SK-N-DZ (cell line): ENCODE measurements at regions not wholly inside any gene's neighbourhood (a gene's known extent, or its start where the extent isn't known, plus 50 kb on each side); places are given as distances from the start of the nearest gene placed in this dataset.

ENCODE experiments used
- DNase-seq: peaks from one replicate; pipeline ENCODE4 v3.0.0-alpha.2; 2015; ENCODE audit warnings: low spot score

DNA sequence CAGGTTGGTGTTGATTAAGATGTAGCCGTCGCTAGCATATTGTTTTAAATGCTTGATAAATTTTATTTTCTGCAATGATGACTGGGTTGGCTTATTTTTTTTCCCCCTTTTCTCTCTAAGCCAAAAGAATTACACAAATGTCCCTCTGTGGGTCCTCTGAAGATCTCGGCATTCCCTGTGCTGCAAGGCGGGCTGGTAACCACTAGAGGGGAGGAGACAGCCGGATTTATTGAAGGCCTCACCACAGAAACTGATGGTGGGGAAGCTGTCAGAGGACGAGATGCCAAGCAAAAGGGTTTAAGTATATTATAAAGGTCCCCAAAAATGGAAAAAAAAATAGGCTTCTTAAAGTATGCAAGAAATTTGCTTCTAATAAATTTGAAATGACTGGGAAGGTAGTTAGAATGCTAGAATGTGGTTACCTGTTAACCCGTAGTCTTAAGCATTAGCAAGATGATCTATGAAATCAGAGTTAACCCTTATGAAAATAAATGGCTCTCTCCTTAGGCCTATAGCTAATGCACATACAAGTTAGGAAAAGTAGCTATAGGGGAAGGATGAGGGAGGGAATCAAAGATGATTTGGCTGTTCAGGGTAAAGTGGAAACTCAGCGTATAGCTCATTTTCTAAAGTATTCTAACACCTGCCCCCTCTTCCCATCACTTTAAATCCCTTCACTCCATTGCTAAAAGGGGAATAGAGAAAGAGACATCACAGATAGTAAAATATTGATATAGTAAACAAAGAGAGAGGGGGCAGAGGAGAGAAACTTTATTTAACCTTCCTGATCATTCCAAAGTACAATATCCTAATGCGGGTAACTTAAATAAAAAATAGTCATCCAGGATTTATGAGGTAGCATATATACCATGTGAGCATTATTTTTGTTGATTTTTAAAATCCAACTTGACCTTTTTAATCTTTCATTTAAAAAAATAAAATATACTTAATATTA lies 894.5 kb upstream of the POU3F3 start:
- DNase-seq = peak; percentile 26

DNA sequence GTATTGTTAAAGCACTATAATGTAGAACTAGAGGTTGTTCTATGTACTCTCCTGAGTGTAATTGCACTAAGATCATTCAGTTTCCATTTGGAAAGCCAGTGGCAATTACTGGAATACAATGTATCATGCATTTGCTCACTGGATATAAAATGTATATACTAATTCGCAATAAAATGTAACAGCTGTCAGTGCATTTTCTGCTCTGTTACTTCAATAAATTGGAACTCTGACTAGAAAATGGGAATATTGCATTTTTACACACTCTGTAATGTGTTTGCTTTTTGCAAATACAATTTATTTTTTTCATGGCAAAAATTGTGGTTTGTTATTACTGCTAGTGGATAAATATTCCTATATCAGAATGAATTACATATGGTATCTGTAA lies 893.8 kb upstream of the POU3F3 start:
- DNase-seq = no peak

DNA sequence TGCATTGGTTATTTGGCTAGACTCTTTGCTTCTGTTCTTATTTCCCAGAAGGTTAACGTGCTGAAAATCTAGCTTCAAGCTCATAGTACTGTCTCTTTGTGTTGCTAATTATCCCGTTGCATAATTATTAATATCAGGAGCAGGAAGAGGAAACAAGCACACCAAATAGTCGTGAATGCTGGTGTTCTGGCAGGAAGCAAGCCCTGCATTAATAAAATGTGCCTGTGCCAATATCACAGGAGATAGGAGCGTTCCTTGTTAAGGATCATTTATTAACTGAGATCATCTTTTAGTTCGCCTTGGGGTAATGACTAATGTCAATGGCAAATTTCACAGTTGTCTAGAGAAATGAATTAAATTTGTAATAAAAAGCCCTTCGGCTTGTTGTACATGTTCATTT lies 893.0 kb upstream of the POU3F3 start:
- no peak for DNase-seq

DNA sequence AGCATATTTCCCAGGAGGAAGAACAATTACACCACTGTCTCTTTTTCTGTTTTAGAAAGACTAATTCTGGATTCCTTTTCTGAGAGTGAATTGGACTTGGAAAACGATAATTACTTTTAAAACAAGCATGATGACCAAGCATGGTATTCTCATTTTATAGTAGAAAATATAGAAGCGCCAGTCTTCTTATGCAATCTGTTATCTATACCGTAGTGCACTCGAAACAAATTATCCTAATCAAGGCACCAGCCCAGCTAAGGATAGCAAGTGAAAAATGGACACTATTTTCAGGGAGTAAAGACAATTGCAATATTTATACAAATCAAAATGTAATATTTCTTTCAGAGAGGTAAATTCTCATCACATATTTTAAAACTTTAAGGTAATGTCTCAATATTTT lies 892.1 kb upstream of the POU3F3 start:
- no peak for DNase-seq

DNA sequence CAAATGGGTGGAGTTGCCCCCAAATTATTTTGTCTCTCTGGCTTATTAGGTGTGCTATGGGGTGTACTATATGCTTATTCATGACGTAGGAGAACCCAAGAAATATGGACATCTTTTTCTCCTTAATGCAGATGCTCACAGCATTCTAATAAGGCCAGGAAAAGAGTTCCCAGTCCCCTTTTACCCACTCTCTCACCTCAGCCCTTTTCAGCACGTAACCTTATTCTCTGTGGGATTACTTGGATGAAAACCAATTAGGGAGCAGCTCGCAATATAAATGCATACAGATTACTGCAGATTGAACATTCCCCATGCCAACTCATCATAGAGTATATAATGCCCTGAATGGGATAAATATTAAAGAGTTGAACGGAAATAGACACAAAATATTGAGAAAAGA lies 891.2 kb upstream of the POU3F3 start:
- DNase-seq = no peak

DNA sequence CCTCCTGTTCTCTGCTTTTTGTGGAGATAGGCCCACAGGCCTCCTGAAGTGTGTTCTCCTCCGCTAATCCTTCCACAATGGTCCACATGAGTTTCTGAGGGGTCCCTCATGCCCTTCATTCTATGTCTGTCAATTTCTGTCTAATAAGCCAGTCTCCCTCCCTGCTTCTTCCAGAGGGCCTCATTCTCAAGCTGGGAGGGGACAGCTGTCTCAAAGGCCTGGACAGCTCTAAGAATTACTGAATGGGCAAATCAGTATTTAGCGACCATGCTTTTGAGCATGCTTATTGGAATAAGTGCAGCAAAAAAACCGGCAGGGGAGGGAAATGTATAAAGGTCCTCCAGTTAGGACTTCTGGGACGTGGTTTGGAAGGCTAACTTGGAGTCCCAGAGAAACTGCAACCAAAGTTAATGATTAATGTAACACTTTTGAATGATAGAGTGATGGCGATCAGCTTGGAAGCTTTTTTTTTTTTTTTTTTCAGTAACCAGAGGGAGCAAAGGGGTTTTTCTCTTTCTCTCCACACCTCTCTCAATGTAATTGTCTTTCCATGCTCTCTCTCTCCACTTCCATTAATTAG lies 890.7 kb upstream of the POU3F3 start:
- no peak for DNase-seq

DNA sequence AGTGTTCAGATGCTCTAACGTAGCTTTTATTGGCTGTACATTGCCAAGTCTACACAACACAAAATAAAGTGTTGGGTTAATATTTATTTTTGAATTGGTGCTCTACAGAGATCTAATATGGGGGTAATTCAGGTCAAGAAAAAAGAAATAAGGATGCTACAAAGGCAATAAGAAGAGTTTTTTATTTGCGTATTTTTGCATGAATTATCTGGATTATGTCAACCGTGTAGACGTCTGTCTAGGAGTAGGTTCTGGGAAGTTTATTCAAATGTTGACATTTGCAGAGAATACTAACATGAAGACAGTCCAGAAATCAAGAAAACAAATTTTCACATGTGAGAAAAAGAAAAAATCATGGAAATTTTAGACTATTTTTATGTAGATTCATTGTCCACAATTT lies 876.7 kb upstream of the POU3F3 start:
- DNase-seq = no peak

DNA sequence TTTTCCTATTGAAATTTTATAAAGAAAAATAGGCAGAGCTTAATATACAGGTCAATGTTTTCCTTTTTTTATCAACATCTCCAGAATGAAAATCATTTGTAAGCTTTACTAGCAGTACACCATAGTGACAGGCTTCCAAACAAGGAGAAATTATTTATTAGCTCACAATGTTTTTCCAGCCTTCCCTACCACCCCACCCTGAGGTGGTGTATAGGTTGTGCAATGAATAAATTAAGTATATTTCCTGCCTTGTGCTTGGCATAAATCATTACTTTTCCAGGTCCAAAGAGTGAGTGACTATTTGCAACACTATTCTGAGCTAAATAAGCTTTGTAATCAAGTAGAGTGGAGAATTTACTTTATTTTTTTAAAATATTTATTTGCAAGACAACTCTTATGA lies 876.2 kb upstream of the POU3F3 start:
- no peak for DNase-seq

DNA sequence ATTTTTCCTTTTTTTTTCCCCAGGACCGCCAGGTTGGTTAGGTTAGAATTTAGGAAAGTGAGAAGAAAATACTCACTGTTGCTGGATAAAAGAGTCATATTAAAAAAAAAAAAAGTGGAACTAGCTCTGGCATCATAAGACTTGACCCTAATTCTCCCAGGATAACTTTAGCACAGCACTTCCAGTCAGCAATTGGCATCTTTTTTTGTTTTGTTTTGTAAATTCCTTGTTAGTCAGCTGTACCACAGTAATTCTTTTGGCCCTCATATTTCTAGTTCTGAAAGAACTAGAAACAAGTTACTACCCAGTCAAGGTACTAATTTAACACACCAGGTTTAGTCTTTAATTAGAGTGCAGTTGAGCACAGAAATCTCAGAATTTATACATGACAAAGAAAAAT lies 873.5 kb upstream of the POU3F3 start:
- DNase-seq = no peak

DNA sequence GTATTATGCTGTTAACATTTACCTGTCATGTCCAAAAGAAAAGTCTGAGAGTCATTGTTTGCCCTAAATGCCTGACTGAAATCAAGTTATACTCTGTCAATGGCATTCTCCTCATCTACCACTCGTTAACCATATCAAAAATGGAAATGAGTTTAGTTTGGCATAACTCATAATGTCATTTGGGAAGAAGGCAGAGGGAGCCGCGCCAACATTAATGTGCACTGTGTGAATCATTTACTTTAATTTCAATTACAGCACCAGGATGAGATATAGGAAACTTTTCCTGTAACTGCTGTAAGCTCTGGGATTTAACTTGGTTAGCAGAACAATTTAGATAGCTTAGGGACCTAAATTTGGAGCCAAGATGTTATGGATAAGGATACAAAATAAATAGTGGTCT lies 871.2 kb upstream of the POU3F3 start:
- no peak for DNase-seq

DNA sequence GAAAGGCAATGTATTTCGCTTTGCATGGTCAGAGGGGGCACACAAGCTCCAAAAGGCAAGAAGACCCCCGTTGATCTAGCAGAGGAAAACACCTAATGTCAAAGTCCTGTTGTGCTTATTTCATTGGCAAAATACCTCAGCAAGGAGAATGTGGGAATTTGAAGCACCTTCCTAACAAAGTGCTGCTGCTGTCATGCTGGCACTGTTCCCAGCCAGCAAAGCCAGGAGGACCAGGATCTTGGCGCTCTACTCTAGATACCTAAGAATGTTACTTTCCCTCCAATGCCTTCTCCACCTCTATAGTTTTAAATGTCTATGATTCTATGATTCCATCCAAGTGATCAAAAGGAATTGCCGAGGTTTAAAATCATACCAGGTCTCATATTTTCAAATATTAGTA lies 867.9 kb upstream of the POU3F3 start:
- DNase-seq = no peak

DNA sequence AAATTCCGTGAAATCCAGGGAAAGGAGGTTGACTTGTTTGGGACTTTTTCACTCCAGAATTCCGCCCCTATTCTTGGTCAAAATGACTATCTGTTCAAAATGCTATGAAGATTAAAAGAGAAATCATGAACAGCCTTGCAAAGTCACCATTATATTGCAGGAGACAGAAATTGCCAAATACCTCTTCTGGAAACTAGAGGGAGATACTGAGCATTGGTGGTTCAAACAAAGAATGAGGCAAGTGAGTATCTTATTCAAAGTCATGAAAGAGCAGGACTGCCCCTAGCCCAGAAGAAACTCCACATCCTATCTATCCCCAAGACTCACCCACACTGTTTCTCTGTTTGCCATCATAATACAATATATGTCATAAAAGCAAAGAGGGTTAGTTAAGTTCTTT lies 862.3 kb upstream of the POU3F3 start:
- DNase-seq = no peak

DNA sequence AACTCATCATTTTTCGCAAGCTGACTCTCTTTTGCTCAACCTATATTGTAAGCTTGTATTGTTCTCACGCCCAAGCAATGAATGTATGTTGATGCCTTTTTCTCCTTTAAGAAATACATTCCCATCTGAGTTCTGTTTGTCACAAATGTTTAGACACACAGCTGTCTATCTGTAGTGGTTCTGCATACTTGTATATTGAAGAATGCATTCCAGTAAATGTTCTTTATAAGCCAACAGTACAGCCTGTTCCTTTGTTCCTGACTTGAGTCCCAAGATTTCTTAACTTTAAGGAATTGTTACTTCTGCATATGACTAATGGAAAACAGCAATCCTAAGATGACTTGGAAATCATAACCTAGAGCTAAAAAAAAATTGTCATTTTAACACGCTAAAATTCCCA lies 849.1 kb upstream of the POU3F3 start:
- DNase-seq = no peak

DNA sequence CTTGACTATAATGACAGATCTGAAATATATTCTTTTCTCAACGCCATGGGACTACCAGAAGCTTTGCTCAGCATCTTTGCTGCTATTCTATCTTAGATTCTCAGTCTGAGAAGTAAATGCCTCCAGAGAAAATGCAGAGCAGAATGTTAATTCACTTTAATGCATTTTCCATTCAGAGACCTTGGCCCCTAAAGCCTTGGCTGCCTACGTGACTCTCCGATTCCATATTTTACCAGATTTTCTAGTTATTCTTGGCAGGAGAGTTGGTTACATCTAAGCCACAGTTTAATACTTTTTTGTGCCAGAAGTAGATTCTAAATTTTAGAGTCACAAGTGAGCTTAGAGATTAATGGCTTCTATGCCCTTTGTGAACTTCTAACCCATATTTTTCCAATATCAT lies 837.1 kb upstream of the POU3F3 start:
- DNase-seq = no peak

DNA sequence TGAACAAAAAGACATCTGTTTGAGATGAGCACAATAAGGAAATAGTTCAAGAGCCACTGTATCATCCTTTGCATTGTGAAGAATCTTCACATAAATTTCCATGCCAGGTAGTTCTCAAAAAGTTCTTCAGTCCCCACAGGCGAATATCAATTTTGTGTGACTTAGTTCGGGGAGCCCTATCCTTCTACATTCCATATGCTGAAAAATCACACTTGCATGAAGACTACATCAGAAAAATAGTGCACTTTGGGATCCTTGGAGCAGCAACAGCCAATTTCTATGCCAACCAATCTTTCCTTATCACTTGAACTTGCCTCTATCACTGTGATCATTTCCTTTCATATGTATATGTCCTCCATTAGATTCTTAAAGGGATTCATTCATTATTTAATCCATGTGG lies 830.6 kb upstream of the POU3F3 start:
- DNase-seq = no peak

DNA sequence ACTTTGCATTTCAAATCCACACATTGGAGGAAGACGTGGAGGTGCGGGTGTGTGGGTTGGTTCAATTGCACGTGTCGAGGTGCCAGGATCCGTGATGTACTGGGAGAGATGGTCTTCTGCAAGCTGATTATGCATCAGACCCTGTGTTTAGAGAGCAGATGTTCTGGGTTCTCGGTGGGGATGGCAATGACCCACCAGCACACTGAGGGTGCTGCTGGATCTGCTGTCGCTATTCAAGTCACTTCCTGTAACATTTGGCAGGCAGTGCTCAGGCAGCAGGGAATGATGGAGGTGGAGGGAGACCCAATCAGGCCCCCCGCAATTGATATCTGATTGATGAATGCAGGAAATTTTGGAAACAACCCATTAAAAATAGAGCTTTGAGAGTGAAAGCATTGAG lies 830.1 kb upstream of the POU3F3 start:
- DNase-seq = no peak

DNA sequence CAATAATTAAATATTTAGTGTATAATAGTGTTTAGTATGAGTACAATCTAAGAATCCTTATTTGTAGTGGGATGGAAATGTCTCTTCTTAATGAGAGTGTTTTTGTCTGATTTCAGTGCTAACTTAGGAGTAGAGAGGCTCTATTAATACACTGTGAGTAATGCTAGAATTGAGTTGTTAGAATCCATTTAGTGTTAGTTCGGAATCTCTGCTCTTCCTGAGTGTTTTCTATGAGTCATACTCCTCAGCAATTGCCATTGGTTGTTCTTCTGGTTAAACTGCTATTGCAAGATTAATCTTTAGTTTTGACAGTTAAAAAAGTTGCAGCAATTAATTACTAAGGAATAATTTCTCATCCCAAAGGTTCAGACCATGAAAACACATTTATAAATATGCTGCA lies 828.6 kb upstream of the POU3F3 start:
- no peak for DNase-seq

DNA sequence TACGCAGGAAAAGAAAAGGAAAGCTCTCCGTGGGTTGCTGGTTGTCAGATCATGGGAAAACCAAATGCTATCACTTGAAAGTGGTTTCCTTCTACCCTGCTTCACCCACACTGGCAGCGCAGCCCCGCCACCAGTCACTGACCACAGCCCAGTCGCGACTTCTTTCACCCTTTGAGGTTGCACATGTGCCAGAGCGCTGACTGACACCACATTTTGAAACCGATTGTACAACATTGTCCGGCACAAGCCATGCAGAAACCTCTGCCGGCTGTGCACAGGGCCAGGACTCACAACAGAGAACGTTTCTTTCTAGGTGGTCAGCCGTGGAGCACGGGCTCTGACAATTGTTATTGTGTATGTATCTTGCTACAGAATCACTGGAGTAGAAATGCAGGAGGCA lies 827.2 kb upstream of the POU3F3 start:
- DNase-seq = no peak

DNA sequence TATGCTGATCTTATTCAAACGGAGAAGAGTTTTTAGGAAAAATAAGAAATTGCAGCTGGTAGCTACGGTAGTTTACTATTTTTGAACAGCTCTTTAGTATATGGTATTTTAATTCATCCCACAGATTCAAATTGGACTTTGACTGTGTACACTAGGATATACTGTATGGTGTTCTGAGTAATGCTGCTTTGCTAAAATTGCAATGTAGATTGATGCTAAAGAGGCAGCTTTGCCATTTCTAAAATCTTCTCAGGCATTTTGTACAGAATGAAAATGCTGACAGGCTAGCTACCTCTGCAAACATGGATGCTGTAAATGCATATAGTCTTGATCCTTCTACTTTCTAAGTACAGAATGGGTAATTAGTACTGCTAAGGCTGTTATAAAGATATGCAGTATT lies 826.6 kb upstream of the POU3F3 start:
- DNase-seq = no peak

DNA sequence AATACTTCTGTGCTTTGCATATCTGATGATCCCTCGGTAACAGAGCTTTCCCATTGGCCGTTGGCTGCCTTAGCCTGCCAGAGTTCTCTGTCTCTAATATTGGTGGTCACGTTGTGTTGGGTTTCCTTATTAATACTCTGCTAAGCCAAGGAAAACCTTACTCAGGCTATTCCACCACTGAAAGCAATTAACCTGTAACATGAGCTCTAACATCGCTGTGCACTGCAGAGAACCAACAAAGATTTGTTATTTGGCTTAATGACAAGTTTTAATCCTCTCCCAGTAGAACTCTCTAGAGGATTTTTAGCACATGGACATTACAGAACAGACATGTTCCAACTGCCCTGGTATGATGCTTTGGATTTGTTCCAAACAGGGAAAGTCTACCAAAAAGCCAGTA lies 825.9 kb upstream of the POU3F3 start:
- no peak for DNase-seq

DNA sequence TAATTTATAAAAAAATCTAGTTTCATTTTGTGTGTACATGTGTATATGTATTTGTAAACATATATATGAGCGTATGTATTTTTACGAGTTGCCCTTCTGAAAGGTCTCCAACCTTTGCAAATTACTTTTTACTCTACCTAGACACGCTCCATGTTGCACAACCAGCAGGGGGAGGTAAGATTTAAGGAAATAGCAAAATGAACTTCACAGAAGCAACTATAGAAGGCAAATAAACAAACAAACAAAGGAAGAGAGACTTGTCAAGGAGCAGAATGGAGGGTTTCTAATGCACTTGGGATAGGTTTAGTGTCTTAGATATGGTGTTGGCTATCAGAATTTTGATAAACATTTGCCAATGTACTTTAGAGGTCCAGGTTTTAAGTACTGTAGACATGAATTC lies 820.5 kb upstream of the POU3F3 start:
- DNase-seq = no peak

DNA sequence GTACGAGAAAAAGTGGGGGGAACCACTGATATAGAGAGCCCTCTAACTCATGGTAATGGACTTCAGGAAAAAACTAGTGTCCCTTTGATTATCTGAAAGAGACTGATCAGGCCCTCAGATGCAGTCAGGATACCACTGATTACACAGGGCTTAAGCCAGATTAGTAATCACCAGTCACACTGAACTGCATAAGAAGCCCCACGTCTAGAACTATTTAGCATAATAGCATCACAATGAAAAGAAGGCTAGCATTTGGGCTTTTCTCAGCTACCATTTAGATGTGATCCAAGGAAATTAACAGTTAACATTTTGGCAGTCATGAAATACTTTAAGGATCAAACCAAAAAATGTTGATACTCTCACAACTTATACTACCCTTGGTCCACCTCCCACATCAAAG lies 813.1 kb upstream of the POU3F3 start:
- no peak for DNase-seq

DNA sequence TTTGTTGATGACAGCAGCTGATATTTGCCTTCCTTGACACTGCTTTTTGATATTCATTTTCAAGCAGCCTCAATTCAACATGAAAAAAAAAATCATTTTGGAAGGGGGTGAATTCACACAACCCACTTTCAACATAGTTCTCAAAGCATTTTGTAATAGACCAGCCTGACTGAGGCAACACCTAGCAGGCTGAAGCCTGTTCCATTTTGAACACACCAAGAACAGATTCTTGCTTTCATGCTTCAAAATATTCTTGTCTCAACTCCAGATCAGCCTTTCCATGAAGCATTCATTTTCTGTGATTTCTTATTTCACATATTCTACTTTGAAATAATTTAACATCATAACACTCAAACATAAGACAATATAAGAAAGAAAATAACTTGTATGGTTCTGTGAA lies 812.6 kb upstream of the POU3F3 start:
- DNase-seq = no peak

DNA sequence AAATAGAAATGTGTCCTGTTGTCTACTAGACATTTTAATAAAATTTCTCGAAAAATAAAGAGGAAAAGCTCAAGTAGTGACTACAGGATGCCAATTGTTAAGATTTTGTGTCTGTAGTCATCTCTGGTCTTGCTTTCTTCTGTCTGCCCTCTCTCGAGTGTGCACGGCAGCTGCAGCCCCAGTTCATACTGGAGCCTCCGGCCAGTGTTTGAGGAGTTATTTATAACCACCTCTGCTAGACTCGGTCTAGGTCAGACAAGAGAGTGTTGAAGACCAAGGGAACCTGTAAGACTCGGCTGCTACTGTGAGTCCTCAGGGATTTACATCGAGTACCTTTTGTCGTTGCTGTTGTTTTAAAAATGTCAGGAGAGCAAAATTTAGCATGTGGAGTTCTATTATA lies 810.1 kb upstream of the POU3F3 start:
- no peak for DNase-seq
